Ishikawa (cell line): ENCODE measurements at regions not wholly inside any gene's neighbourhood (a gene's known extent, or its start where the extent isn't known, plus 50 kb on each side); places are given as distances from the start of the nearest gene placed in this dataset.

Source experiments
- CEBPB ChIP-seq: IDR thresholded peaks from 2 replicates; pipeline ENCODE4 v1.6.1; 2012
- CREB1 ChIP-seq: IDR thresholded peaks from 2 replicates; pipeline ENCODE4 v1.6.1; 2012; ENCODE audit warnings: low read depth
- EGR1 ChIP-seq: IDR thresholded peaks from 2 replicates; pipeline ENCODE4 v1.6.1; 2012
- EP300 ChIP-seq: IDR thresholded peaks from 2 replicates; pipeline ENCODE4 v1.6.1; 2012; ENCODE audit warnings: borderline replicate concordance
- FOXM1 ChIP-seq: IDR thresholded peaks from 2 replicates; pipeline ENCODE4 v1.6.1; 2012; ENCODE audit warnings: low read depth, borderline replicate concordance
- NFIC ChIP-seq: IDR thresholded peaks from 2 replicates; pipeline ENCODE4 v1.6.1; 2012
- RAD21 ChIP-seq: IDR thresholded peaks from 2 replicates; pipeline ENCODE4 v1.6.1; 2012; ENCODE audit warnings: low read depth
- TAF1 ChIP-seq: IDR thresholded peaks from 2 replicates; pipeline ENCODE4 v1.6.1; 2012; ENCODE audit warnings: low read depth, mild to moderate bottlenecking
- TCF12 ChIP-seq: IDR thresholded peaks from 2 replicates; pipeline ENCODE4 v1.6.1; 2012; ENCODE audit warnings: low read depth
- TEAD4 ChIP-seq: IDR thresholded peaks from 2 replicates; pipeline ENCODE4 v1.6.1; 2012
- YY1 ChIP-seq: IDR thresholded peaks from 2 replicates; pipeline ENCODE4 v1.6.1; 2012; ENCODE audit warnings: low read depth
- ZBTB7A ChIP-seq: IDR thresholded peaks from 2 replicates; pipeline ENCODE4 v1.6.1; 2012; ENCODE audit warnings: low read depth
- TF ChIP-seq, protein P1 (sequence below): IDR thresholded peaks from 2 replicates; pipeline ENCODE4 v1.6.1; 2012
- TF ChIP-seq, protein P2 (sequence below): IDR thresholded peaks from 2 replicates; pipeline ENCODE4 v1.6.1; 2012
- TF ChIP-seq, protein P3 (sequence below): IDR thresholded peaks from 2 replicates; pipeline ENCODE4 v1.6.1; 2012; ENCODE audit warnings: low read depth, mild to moderate bottlenecking

DNA sequence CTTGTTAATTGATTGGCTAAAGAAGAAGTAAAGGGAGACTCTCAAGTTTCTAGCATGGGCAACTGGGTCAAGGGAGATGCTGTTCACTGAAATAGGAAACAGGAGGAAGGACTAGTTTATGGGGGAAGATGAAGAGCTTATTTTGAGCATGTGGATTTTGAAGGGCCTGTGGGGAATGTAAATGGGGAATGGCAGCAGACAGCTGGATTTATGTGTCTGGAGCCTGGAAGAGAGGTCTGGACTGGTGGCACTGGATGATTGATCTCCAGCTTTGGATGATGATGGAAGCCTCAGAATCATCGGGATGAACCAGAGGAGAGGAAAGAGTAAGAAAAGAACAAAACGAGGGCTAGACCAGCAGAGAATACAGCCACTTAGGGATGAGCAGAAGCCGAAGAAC lies 54.9 kb upstream of the ENAH start:
- TF ChIP-seq, protein P1, sequence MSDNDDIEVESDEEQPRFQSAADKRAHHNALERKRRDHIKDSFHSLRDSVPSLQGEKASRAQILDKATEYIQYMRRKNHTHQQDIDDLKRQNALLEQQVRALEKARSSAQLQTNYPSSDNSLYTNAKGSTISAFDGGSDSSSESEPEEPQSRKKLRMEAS = no peak
- TF ChIP-seq EGR1 = no peak
- no peak for TF ChIP-seq EP300

DNA sequence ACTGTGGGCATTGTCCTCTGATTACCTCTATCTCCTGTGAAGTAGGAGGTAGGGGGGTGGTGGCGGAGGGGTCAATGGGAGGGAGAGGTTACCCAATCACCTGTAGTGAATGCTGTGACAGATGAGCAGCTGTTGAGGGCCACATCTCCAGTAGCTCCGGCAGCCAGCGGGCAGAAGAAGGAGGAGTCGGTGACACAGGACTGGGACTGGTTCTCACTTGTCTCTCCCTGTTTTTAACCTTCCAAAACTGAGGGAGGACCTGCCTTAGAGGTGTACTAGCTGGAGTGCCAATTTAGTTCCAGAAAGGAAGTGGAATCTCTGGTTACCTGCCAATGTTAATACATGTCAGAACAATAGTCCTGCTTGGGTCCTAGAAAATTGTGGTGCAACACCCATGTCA lies 56.2 kb upstream of the ENAH start:
- TF ChIP-seq CREB1 = no peak
- peak; percentile 44; the same call in 1 of the 2 replicates for TF ChIP-seq NFIC
- TF ChIP-seq CEBPB = no peak
- 0 out of 2 replicates have a peak, but pooled peaks have one; percentile 14 for TF ChIP-seq EP300
- no peak for TF ChIP-seq YY1

DNA sequence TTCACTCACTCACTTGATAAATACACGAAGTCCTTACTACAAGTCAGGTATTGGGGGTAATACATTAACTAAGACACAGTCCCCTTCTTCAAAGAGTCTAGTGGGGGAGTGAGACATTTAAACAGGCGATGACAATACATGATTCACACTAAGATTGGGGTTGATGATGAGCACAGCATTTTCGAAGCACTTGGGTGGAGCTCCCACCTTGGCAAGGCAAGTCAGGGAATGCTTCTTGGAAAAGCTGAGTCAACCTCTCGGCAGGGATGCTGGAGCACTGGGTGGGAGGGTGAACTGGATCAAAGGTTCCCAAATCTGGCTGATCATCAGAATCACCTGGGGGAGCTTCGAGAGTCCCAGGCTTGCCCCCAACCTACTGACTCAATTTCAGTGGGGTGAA lies 57.9 kb upstream of the ENAH start:
- peak; percentile 58; the same call in 1 of the 2 replicates for TF ChIP-seq NFIC
- no peak for TF ChIP-seq YY1
- TF ChIP-seq FOXM1 = no peak; the same call in 1 of the 2 replicates
- no peak for TF ChIP-seq CREB1
- TF ChIP-seq, protein P1 = no peak
- TF ChIP-seq TAF1 = no peak
- TF ChIP-seq, protein P2, sequence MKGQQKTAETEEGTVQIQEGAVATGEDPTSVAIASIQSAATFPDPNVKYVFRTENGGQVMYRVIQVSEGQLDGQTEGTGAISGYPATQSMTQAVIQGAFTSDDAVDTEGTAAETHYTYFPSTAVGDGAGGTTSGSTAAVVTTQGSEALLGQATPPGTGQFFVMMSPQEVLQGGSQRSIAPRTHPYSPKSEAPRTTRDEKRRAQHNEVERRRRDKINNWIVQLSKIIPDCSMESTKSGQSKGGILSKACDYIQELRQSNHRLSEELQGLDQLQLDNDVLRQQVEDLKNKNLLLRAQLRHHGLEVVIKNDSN = no peak
- TF ChIP-seq RAD21 = no peak
- TF ChIP-seq ZBTB7A = no peak
- TF ChIP-seq, protein P3, sequence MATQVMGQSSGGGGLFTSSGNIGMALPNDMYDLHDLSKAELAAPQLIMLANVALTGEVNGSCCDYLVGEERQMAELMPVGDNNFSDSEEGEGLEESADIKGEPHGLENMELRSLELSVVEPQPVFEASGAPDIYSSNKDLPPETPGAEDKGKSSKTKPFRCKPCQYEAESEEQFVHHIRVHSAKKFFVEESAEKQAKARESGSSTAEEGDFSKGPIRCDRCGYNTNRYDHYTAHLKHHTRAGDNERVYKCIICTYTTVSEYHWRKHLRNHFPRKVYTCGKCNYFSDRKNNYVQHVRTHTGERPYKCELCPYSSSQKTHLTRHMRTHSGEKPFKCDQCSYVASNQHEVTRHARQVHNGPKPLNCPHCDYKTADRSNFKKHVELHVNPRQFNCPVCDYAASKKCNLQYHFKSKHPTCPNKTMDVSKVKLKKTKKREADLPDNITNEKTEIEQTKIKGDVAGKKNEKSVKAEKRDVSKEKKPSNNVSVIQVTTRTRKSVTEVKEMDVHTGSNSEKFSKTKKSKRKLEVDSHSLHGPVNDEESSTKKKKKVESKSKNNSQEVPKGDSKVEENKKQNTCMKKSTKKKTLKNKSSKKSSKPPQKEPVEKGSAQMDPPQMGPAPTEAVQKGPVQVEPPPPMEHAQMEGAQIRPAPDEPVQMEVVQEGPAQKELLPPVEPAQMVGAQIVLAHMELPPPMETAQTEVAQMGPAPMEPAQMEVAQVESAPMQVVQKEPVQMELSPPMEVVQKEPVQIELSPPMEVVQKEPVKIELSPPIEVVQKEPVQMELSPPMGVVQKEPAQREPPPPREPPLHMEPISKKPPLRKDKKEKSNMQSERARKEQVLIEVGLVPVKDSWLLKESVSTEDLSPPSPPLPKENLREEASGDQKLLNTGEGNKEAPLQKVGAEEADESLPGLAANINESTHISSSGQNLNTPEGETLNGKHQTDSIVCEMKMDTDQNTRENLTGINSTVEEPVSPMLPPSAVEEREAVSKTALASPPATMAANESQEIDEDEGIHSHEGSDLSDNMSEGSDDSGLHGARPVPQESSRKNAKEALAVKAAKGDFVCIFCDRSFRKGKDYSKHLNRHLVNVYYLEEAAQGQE = no peak
- peak; percentile 57; the same call in 1 of the 2 replicates for TF ChIP-seq TCF12
- no peak for TF ChIP-seq CEBPB
- peak; percentile 59; the same call in 1 of the 2 replicates for TF ChIP-seq TEAD4
- TF ChIP-seq EP300 = peak; percentile 74; the same call in 1 of the 2 replicates
- TF ChIP-seq EGR1 = no peak; the same call in 1 of the 2 replicates

DNA sequence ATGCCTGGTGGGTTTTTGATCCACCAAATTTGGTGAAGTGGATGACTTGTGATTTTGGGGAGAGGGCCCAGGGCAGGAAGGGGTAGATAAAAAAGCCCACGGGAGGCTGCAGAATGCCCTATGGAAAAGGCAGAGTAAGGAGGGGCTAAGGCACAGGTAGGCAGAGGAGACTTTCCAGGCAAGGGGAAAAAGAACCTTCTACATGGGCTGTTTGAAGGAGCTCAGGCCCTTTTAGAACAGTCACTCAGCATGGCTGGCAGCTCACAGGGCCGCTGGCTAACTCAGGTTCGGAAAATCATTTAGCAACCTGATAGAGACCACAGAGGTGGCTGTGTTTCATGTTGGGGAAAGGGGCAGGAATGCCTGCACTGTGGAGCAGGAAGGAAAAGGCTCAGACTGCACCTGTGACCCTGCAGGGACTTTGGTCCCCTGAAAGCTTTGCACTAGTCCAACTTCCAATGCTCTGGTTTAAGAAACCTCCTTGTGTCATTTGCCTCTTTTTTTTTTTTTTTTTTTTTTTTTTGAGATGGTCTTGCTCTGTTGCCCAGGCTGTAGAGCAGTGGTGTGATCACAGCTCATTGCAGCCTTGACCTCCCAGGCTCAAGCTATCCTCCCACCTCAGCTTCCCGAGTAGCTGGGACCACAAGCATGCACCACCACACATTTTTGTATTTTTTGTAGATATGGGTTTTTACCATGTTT lies 58.5 kb upstream of the ENAH start:
- no peak for TF ChIP-seq TCF12
- TF ChIP-seq EGR1 = no peak
- no peak for TF ChIP-seq CREB1
- no peak for TF ChIP-seq NFIC
- TF ChIP-seq EP300 = no peak
- no peak for TF ChIP-seq RAD21
- TF ChIP-seq YY1 = no peak
- TF ChIP-seq FOXM1 = no peak
- no peak for TF ChIP-seq CEBPB
- no peak for TF ChIP-seq ZBTB7A
- no peak for TF ChIP-seq TAF1
- TF ChIP-seq, protein P1 = no peak
- TF ChIP-seq, protein P3 = no peak
- TF ChIP-seq, protein P2 = no peak
- no peak for TF ChIP-seq TEAD4

DNA sequence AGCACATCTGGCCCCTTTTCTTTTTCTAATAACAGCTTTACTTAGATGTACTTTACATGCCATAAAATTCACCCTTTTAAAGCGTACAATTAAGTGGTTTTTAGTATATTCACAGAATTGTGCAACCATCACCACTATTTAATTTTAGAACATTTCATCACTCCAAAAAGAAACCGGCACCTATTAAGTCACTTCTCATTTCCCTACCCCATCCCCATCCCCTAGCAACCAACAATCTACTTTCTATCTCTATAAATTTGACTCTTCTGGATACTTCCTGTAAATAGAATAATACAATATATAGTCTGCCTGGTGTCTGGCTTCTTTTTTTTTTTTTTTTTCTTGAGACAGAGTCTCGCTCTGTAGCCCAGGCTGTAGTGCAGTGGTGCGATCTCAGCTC lies 59.5 kb upstream of the ENAH start:
- TF ChIP-seq NFIC = no peak
- TF ChIP-seq CEBPB = no peak
- TF ChIP-seq, protein P2 = no peak
- TF ChIP-seq, protein P3 = no peak
- TF ChIP-seq FOXM1 = no peak
- no peak for TF ChIP-seq CREB1
- no peak for TF ChIP-seq RAD21
